ENCODE measurements at regions not wholly inside any gene's neighbourhood (a gene's known extent, or its start where the extent isn't known, plus 50 kb on each side); places are given as distances from the start of the nearest gene placed in this dataset.

GRCh38 chr3:156615592-156616173 is 58.7 kb upstream of the TIPARP start:
- TF ChIP-seq CTCF (IDR thresholded peaks at IDR 0.05): no peak
- TF ChIP-seq POLR2AphosphoS5 (IDR thresholded peaks at IDR 0.05): no peak
- no peak for TF ChIP-seq POLR2A (IDR thresholded peaks at IDR 0.05)

All from stomach (tissue), 4 donors.